GM03348 (cell line): ENCODE measurements at regions not wholly inside any gene's neighbourhood (a gene's known extent, or its start where the extent isn't known, plus 50 kb on each side); places are given as distances from the start of the nearest gene placed in this dataset.
"Not testable (repeated sequence)": the region's sequence is repeated elsewhere in the genome, so short reads cannot be mapped to it uniquely, and the experiment has no call there.

Experiments
- DNase-seq: peaks from one replicate; pipeline ENCODE4 v3.0.0; 2012; ENCODE audit warnings: low spot score

DNA sequence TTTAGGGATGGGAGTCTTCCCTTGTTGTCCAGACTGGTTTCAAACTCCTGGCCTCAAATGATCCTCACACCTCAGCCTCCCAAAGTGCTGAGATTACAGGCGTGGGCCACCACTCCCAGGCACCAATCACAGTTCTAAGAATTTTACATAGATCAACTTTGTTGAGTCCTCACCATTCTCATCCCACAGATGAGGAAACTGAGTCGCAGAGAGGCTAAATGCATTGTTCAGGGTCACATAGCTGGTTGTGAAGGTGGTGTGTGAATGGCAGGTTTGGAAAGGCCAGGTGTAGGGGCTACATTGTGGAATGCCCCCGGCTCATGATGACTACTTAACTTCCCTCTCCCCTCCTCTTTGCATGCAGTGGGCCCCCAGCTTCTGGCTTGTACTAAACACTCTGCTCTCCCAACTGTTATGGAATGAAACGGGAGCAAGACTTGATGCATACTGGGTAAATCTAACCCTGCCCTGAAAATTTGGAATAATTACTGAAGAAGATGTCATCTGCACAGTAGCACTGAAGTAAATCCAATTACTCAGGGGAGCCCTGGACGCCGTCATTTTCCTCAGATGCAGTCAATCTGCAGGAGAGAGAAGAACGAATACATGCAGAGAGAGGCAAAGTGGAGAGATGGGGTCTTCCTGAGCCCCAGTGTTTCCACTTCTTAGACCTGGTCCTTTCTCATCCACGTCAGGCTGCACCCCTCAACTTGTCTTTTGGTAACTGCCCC is 102.3 kb upstream of the ZNF217 start:
- DNase-seq: no peak

GRCh38 chr20:53693262-53693871 is 99.7 kb upstream of the ZNF217 start:
- DNase-seq: no peak

- DNase-seq: peak; percentile 90
Measured at GRCh38 chr20:53692465-53693067, 98.9 kb upstream of the ZNF217 start.

DNA sequence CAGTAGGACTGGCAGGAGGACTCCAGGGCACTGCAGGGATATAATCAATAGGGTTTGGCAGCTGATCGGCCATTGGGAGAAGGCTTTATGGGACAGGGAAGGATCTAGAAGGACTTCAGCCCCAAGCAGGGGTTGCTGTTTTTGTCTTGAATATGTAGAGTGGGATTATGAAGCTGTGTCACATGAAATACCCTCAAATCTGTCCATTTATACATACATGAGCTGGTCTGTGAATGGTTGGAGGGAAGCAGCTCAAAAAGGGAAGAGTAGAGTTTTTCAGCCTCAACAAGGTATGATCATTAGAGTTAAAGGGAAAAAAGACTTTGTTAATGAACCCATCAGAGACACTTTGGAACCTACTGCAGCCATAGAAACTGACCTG is 98.2 kb upstream of the ZNF217 start:
- DNase-seq: no peak

GRCh38 chr20:53691060-53691810 is 97.6 kb upstream of the ZNF217 start:
- DNase-seq: no peak

DNA sequence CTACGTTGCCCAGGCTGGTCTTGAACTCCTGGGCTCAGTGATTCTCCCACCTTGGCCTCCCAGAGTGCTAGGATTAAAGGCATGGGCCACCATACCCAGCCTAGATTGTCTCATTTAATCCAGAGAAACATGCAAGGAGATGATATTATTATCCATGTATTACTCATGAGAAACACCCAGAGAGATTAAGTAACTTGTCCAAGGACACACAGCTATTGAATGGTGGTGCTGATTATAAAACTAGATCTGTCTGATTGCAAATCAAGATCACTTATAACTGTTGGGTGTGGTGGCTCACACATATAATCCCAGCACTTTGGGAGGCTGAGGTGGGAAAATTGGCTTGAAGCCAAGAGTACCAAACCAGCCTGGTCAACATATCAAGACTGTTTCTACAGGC is 94.4 kb upstream of the ZNF217 start:
- DNase-seq: no peak

GRCh38 chr20:53685070-53685595 is 91.5 kb upstream of the ZNF217 start:
- no peak for DNase-seq

GRCh38 chr20:53683506-53683905 is 89.9 kb upstream of the ZNF217 start:
- DNase-seq: no peak

DNA sequence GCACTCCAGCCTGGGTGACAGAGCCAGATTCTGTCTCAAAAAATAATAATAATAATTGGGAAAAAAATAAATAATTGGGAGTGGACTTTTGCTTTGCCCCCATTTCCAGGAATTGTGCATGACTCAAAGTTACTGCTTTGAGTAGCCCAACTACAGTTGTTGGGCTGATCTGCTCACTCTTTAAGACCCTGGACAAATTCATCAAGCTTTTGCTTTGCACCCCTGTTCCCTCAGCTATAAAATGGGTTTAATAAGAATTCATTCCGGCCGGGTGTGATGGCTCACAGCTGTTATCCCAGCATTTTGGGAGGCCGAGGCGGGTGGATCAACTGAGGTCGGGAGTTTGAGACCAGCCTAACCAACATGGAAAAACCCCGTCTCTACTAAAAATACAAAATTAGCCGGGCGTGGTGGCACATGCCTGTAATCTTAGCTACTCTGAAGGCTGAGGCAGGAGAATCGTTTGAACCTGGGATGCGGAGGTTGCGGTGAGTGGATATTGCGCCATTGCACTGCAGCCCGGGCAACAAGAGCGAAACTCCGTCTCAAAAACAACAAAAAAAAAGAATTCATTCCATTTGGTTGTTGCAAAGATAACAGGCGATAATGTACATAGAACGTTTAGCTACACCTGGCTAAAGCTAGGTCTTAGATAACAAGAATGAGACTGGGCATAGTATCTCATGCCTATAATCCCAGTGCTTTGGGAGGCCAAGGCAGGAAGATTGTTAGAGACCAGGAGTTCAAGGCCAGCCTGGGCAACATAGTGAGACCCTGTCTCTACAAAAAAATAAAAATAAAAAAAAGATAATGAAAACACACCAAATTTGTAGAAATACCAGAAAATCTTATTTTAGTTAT is 87.9 kb upstream of the ZNF217 start:
- DNase-seq: no peak

GRCh38 chr20:53679597-53680309 is 86.1 kb upstream of the ZNF217 start:
- no peak for DNase-seq

GRCh38 chr20:53678990-53679596 is 85.5 kb upstream of the ZNF217 start:
- no peak for DNase-seq

GRCh38 chr20:53678315-53678989 is 84.8 kb upstream of the ZNF217 start:
- no peak for DNase-seq

GRCh38 chr20:53677447-53678314 is 84.0 kb upstream of the ZNF217 start:
- DNase-seq: peak; percentile 31

DNA sequence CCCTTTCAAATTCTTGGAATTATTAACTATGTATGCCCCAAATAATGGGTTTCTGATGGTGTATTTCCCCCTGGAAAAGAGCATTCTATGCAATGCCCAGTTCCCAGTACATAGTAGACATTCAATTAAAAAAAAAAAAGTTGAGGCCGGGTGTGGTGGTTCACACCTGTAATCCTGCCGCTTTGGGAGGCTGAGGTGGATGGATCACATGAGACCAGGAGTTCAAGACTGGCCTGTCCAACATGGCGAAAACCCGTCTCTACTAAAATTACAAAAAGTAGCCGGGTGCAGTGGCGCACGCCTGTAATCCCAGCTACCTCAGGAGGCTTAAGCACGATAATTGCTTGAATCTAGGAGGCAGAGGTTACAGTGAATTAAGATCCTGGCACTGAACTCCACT is 83.3 kb upstream of the ZNF217 start:
- no peak for DNase-seq

- no peak for DNase-seq
Measured at GRCh38 chr20:53676519-53676822, 82.8 kb upstream of the ZNF217 start.

- no peak for DNase-seq
Measured at GRCh38 chr20:53672484-53673129, 79.0 kb upstream of the ZNF217 start.

DNA sequence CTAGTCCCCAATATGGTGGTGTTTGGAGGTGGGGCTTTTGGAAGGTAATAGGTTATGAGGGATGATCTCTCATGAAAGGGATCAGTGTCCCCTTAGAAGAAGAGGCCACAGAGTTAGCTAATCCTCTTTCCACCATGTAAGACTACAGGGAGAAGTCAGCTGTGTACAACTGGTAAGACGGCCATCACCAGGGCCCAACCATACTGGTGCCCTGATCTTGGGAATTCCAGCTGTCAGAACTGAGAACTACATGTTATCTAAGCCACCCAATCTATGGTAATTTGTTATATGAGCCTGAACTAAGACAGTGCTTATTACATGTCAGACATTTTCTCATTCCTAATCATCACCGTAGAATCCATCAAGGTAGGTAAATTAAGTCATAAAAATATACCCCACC is 77.7 kb upstream of the ZNF217 start:
- DNase-seq: no peak

GRCh38 chr20:53669517-53670313 is 76.1 kb upstream of the ZNF217 start:
- not testable (repeated sequence) for DNase-seq
